C4-2B (cell line): ENCODE measurements at regions not wholly inside any gene's neighbourhood (a gene's known extent, or its start where the extent isn't known, plus 50 kb on each side); places are given as distances from the start of the nearest gene placed in this dataset.

Experiments used
- ZFX ChIP-seq: fragments of 450-650 bp; IDR thresholded peaks from 2 replicates; pipeline ENCODE4 v1.6.1; 2017
- TF ChIP-seq, protein P1 (sequence below): fragments of 450-650 bp; conservative IDR thresholded peaks from 2 replicates; pipeline ENCODE4 v1.5.1; 2017; ENCODE audit warnings: mild to moderate bottlenecking

DNA sequence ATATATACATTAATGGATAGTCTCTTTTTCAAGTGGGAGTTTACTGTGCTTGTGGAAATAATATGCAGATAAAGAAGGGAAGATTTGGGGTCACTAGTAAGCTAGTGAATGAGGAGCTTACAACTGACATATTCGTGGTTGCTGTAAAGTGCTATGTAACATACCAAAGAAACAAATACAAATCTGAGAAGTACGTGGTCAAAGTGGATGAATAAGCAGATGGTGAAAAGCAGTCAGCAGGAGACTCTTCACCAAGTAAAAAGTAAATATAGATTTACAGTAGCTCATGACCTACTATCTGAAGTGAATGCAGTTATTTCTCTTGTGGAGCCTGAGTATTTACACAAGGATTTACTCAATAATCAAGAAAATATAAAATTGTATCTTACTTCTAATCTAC is 136.6 kb upstream of the ELAC2 start:
- TF ChIP-seq, protein P1, sequence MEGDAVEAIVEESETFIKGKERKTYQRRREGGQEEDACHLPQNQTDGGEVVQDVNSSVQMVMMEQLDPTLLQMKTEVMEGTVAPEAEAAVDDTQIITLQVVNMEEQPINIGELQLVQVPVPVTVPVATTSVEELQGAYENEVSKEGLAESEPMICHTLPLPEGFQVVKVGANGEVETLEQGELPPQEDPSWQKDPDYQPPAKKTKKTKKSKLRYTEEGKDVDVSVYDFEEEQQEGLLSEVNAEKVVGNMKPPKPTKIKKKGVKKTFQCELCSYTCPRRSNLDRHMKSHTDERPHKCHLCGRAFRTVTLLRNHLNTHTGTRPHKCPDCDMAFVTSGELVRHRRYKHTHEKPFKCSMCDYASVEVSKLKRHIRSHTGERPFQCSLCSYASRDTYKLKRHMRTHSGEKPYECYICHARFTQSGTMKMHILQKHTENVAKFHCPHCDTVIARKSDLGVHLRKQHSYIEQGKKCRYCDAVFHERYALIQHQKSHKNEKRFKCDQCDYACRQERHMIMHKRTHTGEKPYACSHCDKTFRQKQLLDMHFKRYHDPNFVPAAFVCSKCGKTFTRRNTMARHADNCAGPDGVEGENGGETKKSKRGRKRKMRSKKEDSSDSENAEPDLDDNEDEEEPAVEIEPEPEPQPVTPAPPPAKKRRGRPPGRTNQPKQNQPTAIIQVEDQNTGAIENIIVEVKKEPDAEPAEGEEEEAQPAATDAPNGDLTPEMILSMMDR = no peak
- no peak for TF ChIP-seq ZFX
